ENCODE measurements at regions not wholly inside any gene's neighbourhood (a gene's known extent, or its start where the extent isn't known, plus 50 kb on each side); places are given as distances from the start of the nearest gene placed in this dataset.

DNA sequence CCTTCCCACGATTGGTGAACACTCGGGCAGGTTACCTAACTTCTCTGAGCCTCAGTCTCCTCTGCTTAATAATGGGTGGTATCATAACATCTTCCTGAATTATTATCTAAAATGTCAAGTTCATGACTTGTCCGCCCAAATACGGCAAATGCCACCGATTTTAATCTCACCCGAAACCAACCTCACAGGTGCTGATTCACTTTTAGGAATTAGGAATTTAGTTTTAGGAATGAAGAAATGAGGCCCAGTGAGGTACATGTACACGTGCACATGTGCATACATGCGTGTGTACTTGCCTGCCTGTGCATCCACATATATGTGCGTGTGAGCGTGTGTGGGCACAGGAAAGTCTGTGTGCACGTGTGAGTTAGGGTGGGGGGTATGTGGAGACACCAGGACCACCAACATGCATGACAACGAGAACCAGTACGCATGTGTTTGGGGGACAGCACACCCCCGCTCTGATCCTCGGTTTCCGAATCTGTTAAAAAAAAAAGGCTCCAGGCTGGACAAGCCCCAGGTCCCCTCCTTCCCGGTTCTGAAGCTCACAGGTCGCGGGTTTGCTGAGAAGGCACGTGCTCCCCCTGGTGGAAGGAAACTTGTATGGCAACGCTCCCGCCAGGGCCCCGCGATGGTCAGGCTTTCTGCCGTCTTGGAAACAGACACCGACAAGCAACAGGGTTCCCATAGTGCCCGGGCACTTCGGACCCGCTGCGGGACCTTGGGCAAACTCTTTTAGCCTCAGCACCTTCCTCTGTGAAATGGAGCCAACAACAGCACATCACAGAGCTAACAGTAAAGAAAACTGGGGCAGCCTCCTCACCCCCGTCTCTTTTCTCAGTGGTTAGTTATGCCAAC lies 219.2 kb downstream of the RBFOX3 start (continued):
- TF ChIP-seq, protein P1, sequence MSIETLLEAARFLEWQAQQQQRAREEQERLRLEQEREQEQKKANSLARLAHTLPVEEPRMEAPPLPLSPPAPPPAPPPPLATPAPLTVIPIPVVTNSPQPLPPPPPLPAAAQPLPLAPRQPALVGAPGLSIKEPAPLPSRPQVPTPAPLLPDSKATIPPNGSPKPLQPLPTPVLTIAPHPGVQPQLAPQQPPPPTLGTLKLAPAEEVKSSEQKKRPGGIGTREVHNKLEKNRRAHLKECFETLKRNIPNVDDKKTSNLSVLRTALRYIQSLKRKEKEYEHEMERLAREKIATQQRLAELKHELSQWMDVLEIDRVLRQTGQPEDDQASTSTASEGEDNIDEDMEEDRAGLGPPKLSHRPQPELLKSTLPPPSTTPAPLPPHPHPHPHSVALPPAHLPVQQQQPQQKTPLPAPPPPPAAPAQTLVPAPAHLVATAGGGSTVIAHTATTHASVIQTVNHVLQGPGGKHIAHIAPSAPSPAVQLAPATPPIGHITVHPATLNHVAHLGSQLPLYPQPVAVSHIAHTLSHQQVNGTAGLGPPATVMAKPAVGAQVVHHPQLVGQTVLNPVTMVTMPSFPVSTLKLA (IDR thresholded peaks at IDR 0.05) = peak; percentile 56
- TF ChIP-seq TCF12 (IDR thresholded peaks at IDR 0.05) (no peak), TCF12 (CRISPR knock-in tag; IDR thresholded peaks at IDR 0.05) (no peak), ZNF556 (CRISPR knock-in tag; IDR thresholded peaks at IDR 0.05; ENCODE audit: borderline replicate concordance) (no peak), YEATS2 (CRISPR knock-in tag; IDR thresholded peaks at IDR 0.05; ENCODE audit: borderline replicate concordance) (no peak), BHLHE40 (IDR thresholded peaks at IDR 0.05; ENCODE audit: low read length) (peak; percentile 29; the same call in 1 of the 2 replicates), EP300 (IDR thresholded peaks at IDR 0.05; ENCODE audit: low read depth in 2 of 2, low read length in 2 of 2) (no peak), EP300 (CRISPR knock-in tag; IDR thresholded peaks at IDR 0.05; ENCODE audit: borderline replicate concordance) (no peak), NCOA2 (CRISPR knock-in tag; IDR thresholded peaks at IDR 0.05) (no peak), CBFB (CRISPR knock-in tag; IDR thresholded peaks at IDR 0.05) (no peak)
- TF ChIP-seq, protein P2, sequence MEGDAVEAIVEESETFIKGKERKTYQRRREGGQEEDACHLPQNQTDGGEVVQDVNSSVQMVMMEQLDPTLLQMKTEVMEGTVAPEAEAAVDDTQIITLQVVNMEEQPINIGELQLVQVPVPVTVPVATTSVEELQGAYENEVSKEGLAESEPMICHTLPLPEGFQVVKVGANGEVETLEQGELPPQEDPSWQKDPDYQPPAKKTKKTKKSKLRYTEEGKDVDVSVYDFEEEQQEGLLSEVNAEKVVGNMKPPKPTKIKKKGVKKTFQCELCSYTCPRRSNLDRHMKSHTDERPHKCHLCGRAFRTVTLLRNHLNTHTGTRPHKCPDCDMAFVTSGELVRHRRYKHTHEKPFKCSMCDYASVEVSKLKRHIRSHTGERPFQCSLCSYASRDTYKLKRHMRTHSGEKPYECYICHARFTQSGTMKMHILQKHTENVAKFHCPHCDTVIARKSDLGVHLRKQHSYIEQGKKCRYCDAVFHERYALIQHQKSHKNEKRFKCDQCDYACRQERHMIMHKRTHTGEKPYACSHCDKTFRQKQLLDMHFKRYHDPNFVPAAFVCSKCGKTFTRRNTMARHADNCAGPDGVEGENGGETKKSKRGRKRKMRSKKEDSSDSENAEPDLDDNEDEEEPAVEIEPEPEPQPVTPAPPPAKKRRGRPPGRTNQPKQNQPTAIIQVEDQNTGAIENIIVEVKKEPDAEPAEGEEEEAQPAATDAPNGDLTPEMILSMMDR (CRISPR knock-in tag; IDR thresholded peaks at IDR 0.05) = peak; percentile 89
- TF ChIP-seq, protein P3, sequence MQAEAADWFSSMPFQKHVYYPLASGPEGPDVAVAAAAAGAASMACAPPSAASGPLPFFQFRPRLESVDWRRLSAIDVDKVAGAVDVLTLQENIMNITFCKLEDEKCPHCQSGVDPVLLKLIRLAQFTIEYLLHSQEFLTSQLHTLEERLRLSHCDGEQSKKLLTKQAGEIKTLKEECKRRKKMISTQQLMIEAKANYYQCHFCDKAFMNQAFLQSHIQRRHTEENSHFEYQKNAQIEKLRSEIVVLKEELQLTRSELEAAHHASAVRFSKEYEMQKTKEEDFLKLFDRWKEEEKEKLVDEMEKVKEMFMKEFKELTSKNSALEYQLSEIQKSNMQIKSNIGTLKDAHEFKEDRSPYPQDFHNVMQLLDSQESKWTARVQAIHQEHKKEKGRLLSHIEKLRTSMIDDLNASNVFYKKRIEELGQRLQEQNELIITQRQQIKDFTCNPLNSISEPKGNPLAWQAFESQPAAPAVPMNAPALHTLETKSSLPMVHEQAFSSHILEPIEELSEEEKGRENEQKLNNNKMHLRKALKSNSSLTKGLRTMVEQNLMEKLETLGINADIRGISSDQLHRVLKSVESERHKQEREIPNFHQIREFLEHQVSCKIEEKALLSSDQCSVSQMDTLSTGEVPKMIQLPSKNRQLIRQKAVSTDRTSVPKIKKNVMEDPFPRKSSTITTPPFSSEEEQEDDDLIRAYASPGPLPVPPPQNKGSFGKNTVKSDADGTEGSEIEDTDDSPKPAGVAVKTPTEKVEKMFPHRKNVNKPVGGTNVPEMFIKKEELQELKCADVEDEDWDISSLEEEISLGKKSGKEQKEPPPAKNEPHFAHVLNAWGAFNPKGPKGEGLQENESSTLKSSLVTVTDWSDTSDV (CRISPR knock-in tag; IDR thresholded peaks at IDR 0.05) = peak; percentile 66; the same call in 1 of the 2 replicates

Data from HepG2 (cell line).